HUDEP-2 (cell line): ENCODE measurements at regions not wholly inside any gene's neighbourhood (a gene's known extent, or its start where the extent isn't known, plus 50 kb on each side); places are given as distances from the start of the nearest gene placed in this dataset.
A peak's percentile ranks its signal among the peaks of the same experiment; 100 is the strongest.

Experiments used
- DNase-seq, 76 experiments: peaks; one replicate each; lab custom pipeline; 2025; ENCODE audit not compliant: unreplicated experiment in 76 of 76; lab: John Stamatoyannopoulos, UW

- no peak for DNase-seq
Measured at GRCh38 chr6:130670142-130670541, 157.1 kb upstream of the SMLR1 start.

DNA sequence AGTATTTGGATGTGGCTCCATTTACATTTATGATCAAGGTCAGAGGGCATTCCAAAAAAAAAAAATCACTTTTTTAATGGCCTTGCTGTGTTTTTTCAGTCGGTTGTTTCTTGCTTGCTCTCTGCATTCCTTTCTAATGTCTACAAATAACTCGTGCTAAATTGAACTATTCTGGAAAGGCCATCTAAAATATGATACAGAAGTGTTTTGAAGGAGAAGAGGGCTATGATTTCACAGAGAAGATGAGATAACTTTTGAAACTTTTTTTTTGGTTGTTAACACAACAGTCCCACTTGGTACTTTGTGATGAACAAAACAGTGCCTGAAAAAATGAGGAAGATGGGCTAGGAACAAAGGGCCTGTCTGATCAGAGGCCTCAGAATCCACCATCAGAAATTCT is 156.1 kb upstream of the SMLR1 start:
- no peak for DNase-seq

- DNase-seq: no peak
Measured at GRCh38 chr6:130671577-130671976, 155.6 kb upstream of the SMLR1 start.

GRCh38 chr6:130672153-130672552 is 155.1 kb upstream of the SMLR1 start:
- no peak for DNase-seq

DNA sequence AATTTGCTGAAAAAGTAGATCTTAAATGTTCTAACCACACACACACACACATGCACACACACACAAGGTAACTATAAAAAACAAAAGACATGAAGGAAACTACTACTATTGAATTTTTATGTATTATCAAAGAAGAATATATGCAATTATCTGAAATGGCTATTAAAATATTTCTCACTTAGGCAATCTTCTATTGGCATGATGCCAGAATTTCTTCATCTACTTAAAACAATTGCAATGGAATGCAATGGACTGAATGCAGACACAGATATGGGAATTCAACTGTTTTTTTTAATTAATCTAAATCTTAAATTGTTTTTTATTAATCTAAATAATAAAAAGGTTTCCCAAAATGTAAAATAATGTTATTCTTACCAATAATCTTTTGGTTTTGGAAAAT is 152.6 kb upstream of the SMLR1 start:
- DNase-seq: no peak

DNA sequence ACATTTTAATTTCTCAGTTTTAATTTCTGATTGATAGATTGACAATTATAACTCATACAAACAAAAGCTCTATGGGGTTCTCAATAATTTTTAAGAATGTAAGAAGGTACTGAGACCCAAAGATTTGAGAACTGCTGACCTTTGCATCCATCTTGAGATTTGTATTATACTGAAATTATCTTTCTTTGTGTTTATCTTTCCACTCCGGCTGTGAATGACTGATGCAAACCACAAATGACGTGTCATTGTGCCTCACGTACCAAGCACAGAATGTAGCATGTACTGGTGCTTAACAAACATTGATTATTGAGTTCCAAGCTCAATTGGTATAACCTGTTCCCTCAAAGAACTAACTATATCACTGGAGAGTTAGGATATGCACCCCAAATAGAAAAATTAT is 152.1 kb upstream of the SMLR1 start:
- DNase-seq: peak in 18 of 76 experiments; percentile 4 to 42 (median 28)

GRCh38 chr6:130676077-130676772 is 151.0 kb upstream of the SMLR1 start:
- DNase-seq: no peak

DNA sequence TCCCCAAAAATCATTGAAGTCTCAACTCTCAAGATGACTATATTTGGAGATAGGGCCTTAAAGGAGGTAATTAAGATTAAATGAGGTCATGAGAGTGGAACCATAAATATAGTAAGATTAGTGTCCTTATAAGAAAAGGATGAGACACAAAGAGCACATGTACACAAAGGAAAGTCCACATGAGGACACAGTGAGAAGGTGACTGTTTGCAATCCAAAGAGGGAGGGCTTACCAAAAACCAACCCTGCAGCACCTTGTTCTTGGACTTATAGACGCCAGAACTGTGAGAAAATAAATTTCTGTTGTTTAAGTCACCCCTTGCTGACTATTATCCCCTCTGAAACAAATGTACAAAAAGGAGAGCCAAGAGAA is 150.4 kb upstream of the SMLR1 start:
- DNase-seq: no peak

DNA sequence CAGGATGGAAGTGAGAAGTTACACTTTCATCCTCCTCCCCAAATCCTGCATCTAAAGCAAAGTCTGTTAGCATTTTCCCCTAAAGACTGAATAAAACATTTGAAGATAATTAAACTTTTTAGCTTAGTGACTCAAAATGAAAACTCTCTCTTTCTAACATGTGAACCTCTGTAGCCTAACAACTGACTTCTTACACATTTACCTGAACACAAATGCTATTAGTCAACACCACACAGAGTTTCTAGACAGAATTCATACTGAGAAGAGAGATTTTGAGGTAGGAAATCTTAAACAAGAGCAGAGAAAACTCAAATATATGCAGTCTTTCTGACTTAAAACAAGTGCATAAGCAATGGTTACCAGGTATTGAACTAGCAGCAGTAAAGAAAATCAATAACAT is 149.9 kb upstream of the SMLR1 start:
- DNase-seq: no peak

- no peak for DNase-seq
Measured at GRCh38 chr6:130677766-130678165, 149.4 kb upstream of the SMLR1 start.

- DNase-seq: no peak
Measured at GRCh38 chr6:130679684-130680083, 147.5 kb upstream of the SMLR1 start.

DNA sequence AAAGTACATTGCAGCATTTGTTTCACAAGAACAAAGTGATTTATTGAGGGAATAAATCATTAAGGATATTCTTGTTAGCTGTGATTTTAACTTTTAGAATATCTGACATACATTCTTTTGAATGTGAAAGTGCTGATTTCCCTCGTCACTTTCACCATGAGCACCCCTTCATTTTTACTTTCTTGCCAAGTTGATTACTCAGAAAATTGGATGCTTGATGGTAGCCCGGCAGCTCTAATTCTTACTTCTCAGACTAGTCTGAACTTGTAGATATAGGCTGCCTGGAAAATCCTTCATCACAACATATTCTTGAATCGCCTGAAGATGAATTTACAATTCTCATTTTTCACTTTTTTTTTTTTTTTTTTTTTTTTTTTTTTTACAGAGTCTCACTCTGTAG is 147.1 kb upstream of the SMLR1 start:
- DNase-seq: no peak

DNA sequence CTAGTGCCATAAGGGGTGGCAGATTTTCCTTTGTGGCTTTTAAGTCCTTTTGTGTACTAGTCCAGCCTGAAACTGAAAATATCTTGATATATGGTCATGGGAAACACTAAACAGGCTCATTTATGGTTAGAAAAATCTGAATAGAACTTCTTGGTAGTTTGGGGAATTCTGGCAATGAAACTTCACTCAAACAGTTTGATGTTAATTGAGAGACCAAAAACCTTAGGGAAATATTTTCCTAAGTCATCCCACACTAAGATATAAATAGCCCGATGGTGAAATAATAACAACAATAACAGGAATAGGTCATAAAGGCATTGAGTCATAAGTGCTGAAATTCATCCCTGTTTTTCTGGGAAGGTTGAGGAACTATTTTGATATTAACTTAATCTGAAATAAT is 146.2 kb upstream of the SMLR1 start:
- DNase-seq: no peak

- no peak for DNase-seq
Measured at GRCh38 chr6:130682066-130682465, 145.1 kb upstream of the SMLR1 start.

GRCh38 chr6:130683761-130684517 is 143.3 kb upstream of the SMLR1 start:
- no peak for DNase-seq

DNA sequence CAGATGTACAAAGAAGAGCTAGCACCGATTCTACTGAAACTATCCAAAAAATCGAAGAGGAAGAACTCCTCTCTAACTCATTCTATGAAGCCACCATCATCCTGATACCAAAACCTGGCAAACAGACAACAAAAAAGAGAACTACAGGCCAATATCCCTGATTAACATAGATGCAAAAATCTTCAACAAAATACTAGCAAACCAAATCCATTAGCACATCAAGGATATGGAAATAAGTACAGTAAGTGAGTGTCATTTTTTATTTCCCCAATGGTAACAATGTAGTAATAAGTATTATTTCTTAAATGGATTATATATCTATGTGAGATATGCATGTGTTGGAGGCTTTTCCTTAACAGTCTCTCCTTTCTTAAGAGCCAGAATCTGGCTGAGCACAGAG is 134.5 kb upstream of the SMLR1 start:
- no peak for DNase-seq

DNA sequence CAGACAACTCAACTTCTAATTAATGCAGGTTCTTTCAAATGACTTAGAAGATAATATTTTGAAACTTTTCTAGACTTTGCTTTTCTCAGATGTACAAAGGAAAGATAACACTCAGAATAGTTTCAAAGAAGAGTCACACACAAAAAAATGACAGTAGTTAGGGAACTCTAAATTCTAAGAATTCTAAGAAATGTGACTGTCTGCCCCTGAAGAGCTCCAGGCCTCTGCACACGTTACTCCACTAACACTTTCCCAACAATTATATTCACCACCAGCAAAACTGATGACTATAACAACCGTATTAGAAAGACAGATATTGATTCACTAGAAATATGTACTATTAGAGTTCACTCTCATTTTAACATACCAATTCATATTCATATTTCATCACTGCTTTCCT is 133.3 kb upstream of the SMLR1 start:
- DNase-seq: no peak

- DNase-seq: no peak
Measured at GRCh38 chr6:130694606-130695005, 132.6 kb upstream of the SMLR1 start.

DNA sequence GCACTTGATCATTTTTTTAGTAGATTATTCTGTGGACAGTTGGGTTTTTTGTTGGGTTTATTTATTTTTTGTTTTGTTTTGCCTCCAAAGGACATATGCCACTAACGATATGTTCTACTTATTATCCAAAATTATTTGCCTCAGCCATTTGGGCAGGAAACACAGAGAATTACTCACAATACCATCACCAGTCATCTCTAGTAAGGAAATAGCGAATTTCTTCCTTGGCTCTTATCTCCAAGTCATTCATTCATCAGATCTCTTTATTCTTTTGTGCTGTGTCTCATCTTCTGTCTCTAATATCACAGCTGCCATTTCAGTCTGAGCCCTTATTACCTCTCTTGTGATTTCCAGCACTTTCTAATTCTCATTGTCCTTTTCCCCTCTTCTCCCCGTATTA is 130.4 kb upstream of the SMLR1 start:
- DNase-seq: no peak

DNA sequence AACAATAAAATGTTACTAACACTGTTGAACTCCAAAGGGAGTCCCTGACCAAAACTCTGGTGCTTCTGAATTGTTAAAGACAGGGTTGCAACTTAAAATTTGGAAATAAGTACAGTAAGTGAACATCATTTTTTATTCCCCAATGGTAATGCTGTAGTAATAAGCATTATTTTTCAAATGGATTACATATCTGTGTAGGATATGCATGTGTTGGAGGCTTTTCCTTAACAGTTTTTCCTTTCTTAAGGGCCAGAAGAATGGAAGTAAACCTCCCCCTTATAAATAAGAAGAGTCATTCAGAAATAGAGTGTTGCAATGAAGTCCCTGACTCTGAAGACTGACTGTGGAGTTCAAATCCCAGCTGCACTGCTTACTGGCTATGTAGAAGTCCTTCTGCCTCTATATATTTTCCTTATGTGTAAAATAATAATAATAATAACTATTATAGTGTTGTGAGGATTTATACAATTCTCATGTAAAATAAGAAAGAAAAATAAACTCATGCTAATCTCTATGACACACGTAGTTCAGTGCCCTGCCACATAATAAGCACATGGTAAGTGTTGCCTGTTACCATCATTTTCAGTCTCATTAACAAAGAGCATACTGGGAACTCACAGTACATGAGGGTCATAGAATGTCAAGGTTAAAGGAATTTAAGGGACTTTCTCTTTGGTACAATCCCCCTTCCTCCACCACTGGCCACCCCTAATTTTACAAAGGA is 129.8 kb upstream of the SMLR1 start:
- DNase-seq: no peak

- DNase-seq: peak in 18 of 76 experiments; percentile 7 to 60 (median 22)
Measured at GRCh38 chr6:130697995-130698535, 129.1 kb upstream of the SMLR1 start.

- DNase-seq: no peak
Measured at GRCh38 chr6:130699742-130700141, 127.5 kb upstream of the SMLR1 start.
